Osteoblast (primary cell): ENCODE measurements at regions not wholly inside any gene's neighbourhood (a gene's known extent, or its start where the extent isn't known, plus 50 kb on each side); places are given as distances from the start of the nearest gene placed in this dataset.

Experiments used
- DNase-seq: peaks from one replicate; pipeline ENCODE4 v3.0.0; 2011; ENCODE audit warnings: low spot score, mixed read lengths; ENCODE audit not compliant: insufficient read length; ENCODE audit errors: missing footprints
- H2AFZ ChIP-seq: 2 replicates; pipeline ENCODE4 v1.6.0; 2011; ENCODE audit warnings: mild to moderate bottlenecking, low read length
- H3K27ac ChIP-seq: 2 replicates; pipeline ENCODE4 v1.5.1; 2011; ENCODE audit warnings: mild to moderate bottlenecking, low read depth, low read length, moderate library complexity
- H3K27me3 ChIP-seq: 2 replicates; pipeline ENCODE4 v1.6.0; 2012; ENCODE audit warnings: mild to moderate bottlenecking, control low read depth, inconsistent platforms, low read length, moderate library complexity; ENCODE audit not compliant: insufficient read depth
- H3K36me3 ChIP-seq: 2 replicates; pipeline ENCODE4 v1.5.1; 2011; ENCODE audit warnings: mild to moderate bottlenecking, low read length, control low read depth, moderate library complexity; ENCODE audit not compliant: insufficient read depth
- H3K4me1 ChIP-seq: 2 replicates; pipeline ENCODE4 v1.5.1; 2011; ENCODE audit warnings: mild to moderate bottlenecking, low read length, control low read depth, moderate library complexity; ENCODE audit not compliant: insufficient read depth
- H3K4me2 ChIP-seq: 2 replicates; pipeline ENCODE4 v1.6.0; 2011; ENCODE audit warnings: mild to moderate bottlenecking, low read length; ENCODE audit not compliant: insufficient read depth
- H3K4me3 ChIP-seq: fragments of 200-600 bp; sonication (generic); 3 replicates; pipeline ENCODE4 v1.5.1; 2012; ENCODE audit warnings: mild to moderate bottlenecking, low read length, inconsistent platforms; ENCODE audit not compliant: insufficient read depth
- H3K79me2 ChIP-seq: 2 replicates; pipeline ENCODE4 v1.6.0; 2012; ENCODE audit warnings: mild to moderate bottlenecking, low read length, control low read depth, inconsistent platforms; ENCODE audit not compliant: insufficient read depth
- H3K9me3 ChIP-seq: 2 replicates; pipeline ENCODE4 v1.5.1; 2011; ENCODE audit warnings: low read depth, low read length, control low read depth
- H4K20me1 ChIP-seq: 2 replicates; pipeline ENCODE4 v1.6.0; 2012; ENCODE audit warnings: mild to moderate bottlenecking, low read length, control low read depth; ENCODE audit not compliant: insufficient read depth
- TF ChIP-seq, protein P1 (sequence below): IDR thresholded peaks from 2 replicates; pipeline ENCODE4 v1.5.1; 2011; ENCODE audit warnings: mild to moderate bottlenecking, low read depth, low read length, moderate library complexity; ENCODE audit errors: extremely low read depth

DNA sequence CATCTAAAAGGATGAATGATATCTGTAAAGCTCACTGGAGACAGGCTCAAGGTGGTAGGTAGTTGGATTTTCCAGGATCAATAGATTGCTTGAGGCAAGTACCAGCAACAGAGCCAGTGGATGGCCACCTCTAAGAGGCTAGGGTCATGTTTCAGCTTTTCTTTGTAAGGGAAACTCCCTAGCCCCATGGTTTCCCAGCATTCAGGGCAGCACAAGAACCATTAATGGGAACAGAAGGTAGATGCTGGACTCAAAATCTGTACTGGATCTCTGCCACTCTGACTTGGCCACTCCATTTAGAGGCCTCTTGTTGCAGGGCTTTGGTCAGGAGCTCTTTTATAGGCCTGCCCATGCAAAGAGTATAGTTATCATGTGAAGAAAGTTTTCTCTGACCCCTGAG lies 76.1 kb upstream of the DYRK2 start:
- no peak overlapping the region for H3K4me2 ChIP-seq
- H3K27me3 ChIP-seq, result no peaks in the 10 kb centered on the region
- no peak for DNase-seq
- no peaks in the 10 kb centered on the region for H3K4me1 ChIP-seq
- no peak overlapping the region for H3K4me3 ChIP-seq
- H3K79me2 ChIP-seq, result no peaks in the 10 kb centered on the region
- H3K27ac ChIP-seq, result no peak overlapping the region
- no peaks in the 10 kb centered on the region for H3K9me3 ChIP-seq
- H4K20me1 ChIP-seq, result no peaks in the 10 kb centered on the region
- H2AFZ ChIP-seq, result no peak overlapping the region
- H3K36me3 ChIP-seq, result no peaks in the 10 kb centered on the region
- TF ChIP-seq, protein P1, sequence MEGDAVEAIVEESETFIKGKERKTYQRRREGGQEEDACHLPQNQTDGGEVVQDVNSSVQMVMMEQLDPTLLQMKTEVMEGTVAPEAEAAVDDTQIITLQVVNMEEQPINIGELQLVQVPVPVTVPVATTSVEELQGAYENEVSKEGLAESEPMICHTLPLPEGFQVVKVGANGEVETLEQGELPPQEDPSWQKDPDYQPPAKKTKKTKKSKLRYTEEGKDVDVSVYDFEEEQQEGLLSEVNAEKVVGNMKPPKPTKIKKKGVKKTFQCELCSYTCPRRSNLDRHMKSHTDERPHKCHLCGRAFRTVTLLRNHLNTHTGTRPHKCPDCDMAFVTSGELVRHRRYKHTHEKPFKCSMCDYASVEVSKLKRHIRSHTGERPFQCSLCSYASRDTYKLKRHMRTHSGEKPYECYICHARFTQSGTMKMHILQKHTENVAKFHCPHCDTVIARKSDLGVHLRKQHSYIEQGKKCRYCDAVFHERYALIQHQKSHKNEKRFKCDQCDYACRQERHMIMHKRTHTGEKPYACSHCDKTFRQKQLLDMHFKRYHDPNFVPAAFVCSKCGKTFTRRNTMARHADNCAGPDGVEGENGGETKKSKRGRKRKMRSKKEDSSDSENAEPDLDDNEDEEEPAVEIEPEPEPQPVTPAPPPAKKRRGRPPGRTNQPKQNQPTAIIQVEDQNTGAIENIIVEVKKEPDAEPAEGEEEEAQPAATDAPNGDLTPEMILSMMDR, result no peak

DNA sequence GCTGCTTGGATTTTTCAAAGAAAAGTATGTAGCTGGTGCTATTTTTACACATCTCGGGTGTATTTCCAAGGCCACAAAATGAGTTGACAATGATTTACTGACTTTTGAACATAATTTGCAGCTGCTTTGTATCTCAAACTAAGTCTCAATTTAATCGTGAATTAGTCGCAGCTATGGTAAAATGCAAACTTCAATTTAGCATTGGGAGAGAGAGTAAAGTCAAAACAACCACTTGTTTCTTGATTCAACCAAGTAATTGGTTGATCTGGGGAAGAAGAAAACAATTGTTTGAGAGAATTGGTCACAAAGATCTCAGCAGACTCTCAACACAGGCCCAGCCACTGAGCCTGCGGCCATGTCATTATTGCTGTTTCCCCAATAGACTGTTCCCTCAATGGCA lies 75.0 kb upstream of the DYRK2 start:
- no peak for DNase-seq
- Histone ChIP-seq H3K36me3 (no peaks in the 10 kb centered on the region), H3K4me3 (no peak overlapping the region), H3K9me3 (no peaks in the 10 kb centered on the region), H3K79me2 (no peaks in the 10 kb centered on the region), H3K27ac (no peak overlapping the region), H4K20me1 (no peaks in the 10 kb centered on the region), H3K4me2 (no peak overlapping the region), H3K27me3 (no peaks in the 10 kb centered on the region), H3K4me1 (no peaks in the 10 kb centered on the region), H2AFZ (no peak overlapping the region)
- TF ChIP-seq, protein P1, result no peak

DNA sequence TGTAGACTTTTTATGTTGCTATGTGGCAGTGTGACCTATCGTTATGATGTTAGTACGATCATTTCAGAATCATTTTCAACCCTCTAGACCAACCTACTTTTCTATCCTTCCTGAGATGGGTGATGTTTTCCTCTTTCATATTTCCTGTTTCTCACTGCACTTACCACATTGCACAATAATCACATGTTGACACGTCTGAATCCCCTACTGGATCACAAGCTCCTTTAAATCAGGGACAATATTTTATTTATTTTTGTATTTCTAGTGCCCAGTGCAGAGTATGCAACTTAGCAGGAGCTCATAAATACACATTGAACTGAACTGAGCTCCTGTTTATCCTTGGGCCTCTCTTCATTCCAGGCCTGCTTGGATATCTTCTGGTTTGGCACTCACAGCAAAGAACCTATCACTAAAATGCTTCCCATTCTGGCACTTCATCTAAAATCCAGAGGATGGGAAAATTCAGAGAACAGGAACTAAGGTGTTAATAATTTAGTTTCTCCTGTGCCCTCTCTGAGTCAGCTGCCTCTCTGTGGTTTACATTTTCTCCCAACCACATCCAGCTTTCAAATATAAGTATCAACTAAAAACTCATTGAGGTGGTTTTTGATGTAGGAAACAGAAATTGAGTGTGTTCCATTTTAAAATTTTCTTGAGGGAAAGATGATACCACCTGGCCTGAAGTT lies 69.4 kb upstream of the DYRK2 start:
- H3K9me3 ChIP-seq, result no peaks in the 10 kb centered on the region
- no peaks in the 10 kb centered on the region for H3K36me3 ChIP-seq
- no peak overlapping the region for H2AFZ ChIP-seq
- H3K79me2 ChIP-seq, result no peaks in the 10 kb centered on the region
- H3K4me2 ChIP-seq, result no peak overlapping the region
- no peak overlapping the region for H3K27ac ChIP-seq
- H4K20me1 ChIP-seq, result no peaks in the 10 kb centered on the region
- H3K4me3 ChIP-seq, result no peak overlapping the region
- TF ChIP-seq, protein P1, result no peak
- H3K27me3 ChIP-seq, result no peaks in the 10 kb centered on the region
- no peaks in the 10 kb centered on the region for H3K4me1 ChIP-seq
- DNase-seq, result no peak

DNA sequence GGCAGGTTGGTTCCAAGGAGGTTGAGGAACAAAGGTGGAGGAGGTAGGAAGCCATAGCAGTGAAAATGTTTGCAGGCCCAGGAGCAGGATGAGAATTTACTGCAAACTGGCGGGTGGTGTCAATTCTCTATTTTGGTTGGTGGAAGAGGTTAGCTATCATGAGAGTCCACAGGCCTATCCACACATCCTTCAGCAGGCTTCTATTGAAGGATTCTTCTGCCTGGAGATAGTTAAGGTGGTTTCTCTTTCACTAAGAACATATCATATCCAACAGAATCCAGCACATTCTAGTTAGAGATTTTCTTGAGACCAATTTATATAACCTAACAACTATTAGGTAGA lies 68.9 kb upstream of the DYRK2 start:
- no peak overlapping the region for H3K4me2 ChIP-seq

More for the DNA sequence above, 68.9 kb upstream of the DYRK2 start:
- TF ChIP-seq, protein P1, result no peak
- Histone ChIP-seq H3K4me1 (no peaks in the 10 kb centered on the region), H3K4me3 (no peak overlapping the region), H3K79me2 (no peaks in the 10 kb centered on the region), H3K27me3 (no peaks in the 10 kb centered on the region), H3K9me3 (no peaks in the 10 kb centered on the region), H4K20me1 (no peaks in the 10 kb centered on the region), H3K36me3 (no peaks in the 10 kb centered on the region), H3K27ac (no peak overlapping the region), H2AFZ (no peak overlapping the region)
- DNase-seq, result no peak
